ENCODE measurements at regions not wholly inside any gene's neighbourhood (a gene's known extent, or its start where the extent isn't known, plus 50 kb on each side); places are given as distances from the start of the nearest gene placed in this dataset.

DNA sequence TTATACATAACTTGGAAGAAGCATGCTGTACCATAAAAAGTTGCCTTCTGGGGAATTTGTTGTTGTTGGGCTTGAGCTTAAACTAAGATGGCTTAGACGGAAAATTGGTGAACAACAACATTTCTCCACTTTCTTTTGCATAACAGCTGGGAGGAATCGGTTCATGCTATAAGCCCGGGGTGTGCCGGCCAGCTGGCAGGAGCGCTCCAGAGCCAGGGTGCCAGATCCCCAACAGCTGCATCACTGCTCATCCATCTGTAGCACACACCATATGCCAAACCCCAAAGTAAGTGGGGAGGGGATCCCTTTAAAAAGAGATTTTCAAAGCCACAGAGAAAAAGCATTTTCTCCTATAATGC lies 419.5 kb upstream of the ARGLU1 start:
- DNase-seq: no peak

DNA sequence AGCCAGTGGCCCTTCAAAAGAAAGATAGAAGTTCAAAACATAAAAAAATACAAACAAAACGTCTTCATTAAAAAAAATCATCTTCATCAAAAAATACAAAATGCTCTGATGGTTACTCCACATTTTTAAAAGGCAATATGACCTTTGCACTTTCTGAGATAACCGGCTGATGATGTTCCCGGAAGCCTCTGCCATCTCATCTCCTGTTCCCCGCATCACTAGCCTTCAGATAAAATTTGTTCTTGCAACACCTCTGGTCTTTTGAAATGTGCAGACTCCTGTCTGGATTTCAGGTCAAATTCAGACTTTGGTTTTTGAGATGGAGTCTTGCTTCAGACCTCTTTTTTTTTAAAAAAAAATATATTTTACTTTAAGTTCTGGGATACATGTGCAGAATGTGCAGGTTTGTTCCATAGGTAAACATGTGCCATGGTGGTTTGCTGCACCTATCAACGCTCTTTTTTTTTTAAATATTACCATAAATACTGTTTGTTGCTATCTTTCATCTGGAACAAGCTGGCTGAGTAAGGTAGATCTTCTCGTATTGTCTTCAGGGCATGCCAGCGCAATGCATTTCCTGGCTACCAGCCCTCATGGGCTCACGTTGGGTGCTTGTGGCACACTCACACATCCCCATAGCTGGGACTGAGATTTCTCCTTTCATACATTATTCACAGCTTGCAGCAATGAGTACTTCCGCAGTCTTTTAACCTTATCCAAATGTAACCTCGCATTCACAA lies 418.9 kb upstream of the ARGLU1 start:
- DNase-seq: no peak

DNA sequence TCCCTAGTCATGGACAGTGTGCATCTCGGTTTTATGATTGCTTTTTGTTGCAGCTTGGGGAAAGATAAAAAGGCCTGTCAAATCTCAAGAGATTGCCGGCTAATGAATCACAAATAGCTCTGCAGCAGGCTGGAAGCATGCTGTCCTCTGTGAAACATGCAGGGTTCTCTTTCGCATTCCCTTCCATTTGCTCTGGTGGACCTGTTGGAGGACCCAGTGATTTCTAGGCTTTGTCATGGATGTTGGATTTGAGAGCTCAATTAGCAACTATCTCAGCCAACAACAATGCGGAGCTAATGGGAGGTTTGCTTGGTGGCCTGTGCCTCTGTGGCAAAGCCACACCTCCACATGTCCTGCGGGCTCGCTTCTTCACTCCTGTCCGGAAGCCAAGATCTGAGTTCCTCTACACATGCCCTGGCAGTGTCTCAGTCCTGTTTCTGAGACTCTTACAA lies 418.1 kb upstream of the ARGLU1 start:
- no peak for DNase-seq

DNA sequence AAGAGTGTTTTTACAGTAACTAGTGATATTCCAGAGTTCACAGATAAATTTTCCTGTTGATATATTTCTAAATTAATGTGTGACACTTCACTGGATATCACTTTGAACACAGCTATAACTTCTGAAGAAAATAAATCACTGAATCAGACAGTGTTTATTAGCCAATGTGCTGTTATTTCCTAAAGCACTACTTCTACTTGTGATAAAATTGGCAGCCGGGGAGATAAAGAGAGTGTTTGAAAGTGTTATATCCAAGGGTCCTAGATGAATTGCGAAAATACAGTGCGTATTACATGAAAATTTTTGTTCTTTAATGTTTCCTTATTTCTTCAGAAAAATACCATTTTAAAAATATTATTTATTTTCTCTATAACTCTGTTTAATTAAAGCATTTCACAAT lies 417.5 kb upstream of the ARGLU1 start:
- DNase-seq: no peak

DNA sequence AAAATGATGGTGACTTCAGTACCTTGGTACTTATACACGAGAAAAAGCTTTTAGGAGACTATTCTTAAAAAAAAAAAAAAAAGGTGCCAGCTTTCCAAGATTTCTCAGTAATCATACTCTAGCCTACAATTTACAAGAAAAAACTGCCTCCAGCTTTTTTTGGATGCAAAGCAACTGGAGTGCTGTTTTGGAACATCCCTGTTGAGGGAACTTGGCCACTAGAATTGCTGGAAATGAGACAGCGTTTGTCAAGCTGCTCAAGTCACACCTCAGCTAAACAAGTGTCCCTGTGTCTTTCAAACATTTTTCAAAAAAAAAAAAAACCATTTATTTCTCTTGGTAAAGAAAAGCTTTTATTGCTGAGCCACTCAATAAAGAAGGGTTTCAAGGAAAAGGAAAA lies 413.1 kb upstream of the ARGLU1 start:
- DNase-seq: no peak

DNA sequence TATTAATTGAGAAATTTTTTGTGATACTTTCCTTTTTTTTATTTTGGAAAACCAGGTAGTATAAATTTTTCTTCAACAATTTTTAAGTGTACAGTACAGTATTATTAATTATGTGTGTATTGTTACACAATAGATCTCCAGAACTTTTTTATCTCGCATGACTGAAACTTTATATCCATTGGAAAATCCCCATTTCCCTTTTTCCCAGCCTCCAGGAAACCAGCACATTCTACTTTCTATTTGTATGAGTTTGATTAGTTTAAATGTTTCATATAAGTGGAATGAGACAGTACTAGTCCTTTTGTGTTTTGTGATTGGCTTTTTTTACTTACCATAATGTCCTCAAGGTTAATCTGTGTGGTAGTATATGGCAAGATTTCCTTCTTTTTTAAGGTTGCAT lies 399.5 kb upstream of the ARGLU1 start:
- no peak for DNase-seq

DNA sequence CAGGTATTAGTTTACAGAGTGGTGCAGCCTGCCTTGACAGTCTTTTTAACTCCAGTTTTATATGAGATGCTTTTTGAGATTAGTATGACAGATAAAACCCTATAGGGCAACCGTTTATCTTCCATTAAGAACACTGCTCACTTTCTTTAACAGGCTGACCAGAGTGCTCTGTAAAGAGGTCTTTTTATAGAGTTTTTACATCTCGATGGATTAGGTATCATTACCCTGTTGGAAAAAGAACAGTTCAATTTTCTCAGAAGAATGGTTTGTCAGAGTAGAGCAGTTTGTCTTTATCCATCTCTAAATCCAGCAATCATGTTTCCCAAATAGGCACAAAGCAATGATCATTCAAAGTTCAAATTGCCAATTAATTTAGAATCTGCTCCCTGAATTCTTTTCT lies 395.2 kb upstream of the ARGLU1 start:
- DNase-seq: no peak

DNA sequence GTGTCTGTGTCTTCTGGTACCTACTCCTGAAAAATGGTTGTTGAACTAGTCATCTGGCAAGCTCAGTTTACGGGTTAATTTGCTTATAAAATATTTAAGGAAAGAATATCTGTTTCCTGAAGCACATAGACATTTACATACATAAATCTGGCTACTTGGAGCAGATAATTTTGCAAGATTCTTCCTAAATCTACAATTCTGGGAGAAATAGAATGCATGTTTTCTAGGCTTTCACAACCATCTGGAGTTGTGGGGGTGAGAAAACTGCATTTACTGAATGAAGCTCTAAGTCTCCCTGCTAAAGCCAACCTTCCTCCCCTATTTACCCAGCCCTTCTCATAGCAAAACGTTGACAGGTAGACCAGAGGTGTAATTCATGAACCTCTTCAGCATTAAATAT lies 393.7 kb upstream of the ARGLU1 start:
- no peak for DNase-seq

DNA sequence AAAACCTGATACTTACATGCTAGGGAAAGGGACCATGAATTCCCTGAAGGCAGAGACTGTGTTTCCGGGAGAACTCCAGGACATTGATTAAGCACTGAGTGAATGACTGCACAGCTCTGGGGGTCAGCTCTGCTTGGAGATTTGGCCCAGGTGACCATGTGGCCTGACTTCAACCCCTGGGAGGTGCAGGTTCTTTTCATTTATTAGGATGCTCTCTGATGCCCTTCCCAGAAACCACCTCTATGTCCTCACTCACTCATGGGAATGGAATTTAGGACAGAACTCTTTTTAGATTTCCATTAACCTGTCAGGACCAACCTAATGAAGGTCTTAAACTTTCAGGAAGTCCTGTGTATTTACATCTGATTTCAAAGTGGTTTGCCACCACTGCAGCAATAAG lies 393.3 kb upstream of the ARGLU1 start:
- no peak for DNase-seq

DNA sequence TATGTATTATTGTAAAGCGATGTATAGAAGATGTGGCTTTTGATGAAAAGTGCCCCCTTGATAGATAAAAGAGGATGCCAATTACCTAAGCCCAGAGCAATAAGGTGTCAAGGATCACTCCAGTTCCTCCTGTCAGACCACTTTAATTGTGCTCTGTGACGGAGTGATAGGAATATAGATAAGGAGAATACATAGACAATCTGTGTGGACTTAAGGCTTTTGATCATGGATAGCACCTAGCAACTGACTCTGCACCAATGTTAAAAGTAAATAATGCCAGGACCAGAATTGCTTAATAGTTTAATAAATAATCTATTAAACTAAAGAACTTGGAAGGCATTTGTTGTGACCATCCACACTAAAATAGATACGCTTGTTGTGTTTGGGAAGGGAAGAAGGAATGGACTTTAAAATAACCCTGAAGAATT lies 390.7 kb upstream of the ARGLU1 start:
- DNase-seq: no peak

DNA sequence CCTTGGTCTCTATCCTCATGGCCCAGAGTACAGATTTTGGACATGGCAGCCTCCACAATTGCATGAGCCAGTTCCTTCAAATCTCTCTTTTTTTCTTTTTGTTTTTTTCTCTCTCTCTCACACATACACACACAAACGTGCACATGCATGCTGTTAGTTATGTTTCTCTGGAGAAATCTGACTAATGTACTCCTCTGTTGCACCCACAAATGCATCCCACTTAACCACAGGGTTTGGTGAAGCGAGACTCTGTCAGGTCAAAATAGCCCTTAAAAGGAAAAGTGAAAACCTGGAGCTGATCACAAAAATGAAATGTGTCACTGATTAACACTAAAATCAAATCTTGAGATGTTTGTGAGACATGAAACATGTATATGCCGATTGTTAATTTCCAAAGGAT lies 374.6 kb upstream of the ARGLU1 start:
- DNase-seq: no peak

DNA sequence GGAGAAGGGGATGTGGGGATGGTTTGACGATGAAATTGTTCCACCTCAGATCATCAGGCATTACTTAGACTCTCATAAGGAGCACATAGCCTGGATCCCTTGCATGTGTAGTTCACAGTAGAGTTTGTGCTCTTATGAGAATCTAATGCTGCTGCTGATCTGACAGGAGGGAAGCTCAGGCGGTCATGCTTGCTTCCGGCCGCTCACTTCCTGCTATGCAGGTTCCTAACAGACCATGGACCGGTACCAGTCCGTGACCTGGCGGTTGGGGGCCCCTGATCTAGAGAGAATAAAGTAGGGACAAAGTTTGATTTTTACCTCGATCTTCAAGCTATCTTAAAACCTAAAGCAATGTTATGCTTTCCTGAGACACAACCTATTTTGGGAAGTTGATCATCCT lies 373.8 kb upstream of the ARGLU1 start:
- DNase-seq: no peak

DNA sequence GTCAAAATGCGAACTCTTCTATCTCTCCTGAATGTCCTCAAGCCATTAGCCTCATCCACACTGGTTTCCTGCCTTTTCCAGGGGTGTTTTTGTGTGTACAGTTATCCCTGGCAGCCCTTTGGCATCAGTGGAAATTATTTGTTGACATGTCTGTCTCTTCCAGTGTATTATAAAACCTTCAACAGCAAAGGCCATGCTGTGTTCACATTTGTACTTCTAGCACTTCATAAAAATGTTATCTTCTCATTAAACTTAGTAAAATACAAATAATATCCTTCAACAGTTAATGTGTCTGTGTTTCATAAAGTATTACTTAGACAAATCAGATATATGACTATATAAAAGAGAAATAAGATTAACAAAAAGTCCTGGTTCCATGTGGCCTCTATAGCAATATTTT lies 359.5 kb upstream of the ARGLU1 start:
- no peak for DNase-seq

DNA sequence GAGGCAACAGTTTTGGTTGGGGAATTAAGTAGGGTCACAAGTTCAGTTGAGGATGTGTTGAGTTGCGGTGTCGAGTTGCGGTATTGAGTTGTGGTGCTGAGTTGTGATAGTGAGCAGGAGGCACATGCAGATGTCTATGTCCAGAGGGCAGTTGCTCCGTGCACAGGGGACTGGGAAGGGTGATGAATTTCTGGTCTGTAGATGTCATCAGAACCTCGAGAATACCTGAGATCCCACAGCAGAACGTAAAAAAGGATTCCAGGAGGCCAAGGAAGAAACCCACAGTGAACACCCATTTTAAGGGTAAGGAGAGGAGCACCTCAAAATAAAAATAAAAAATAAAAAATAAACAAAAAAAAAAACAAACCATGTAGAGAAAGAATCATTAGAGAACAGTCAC lies 354.4 kb upstream of the ARGLU1 start:
- no peak for DNase-seq

DNA sequence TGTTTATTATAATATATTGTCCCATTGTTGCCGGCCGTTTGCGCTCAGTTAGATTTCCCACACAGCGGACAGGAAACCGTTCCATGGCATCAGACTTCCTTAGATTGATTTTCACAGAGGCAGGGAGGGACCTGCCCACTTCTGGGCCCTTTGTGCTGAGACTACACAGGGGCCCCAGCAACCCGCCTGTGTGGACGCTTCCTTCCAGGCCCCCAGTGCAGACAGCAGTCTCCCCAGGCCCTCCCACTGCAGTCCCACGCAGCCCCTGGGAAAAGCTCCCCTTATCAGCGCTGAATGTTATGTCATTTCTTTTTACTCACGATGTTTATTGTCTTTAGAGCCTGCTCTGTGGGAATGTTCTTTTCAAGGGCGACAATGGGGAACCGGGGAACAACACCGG lies 351.7 kb upstream of the ARGLU1 start:
- no peak for DNase-seq

DNA sequence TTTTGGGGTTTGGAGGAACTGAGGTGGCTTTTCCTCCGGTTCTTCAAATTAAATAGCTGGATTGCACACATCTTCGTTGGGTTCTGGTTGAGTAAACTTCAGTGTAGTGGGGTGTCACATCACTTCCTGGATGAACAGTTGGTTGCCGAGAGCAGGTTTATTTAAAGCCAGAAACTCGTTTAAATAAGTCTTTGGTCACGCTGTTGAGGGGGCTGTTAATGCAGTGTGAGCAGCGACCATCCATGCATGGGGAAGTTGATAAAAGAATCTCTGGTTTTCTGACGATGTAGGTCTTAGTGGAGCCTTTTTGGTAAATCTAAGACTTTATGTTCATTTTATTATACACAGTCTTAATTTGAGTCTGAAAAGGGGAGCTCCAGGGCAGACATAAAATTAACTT lies 351.2 kb upstream of the ARGLU1 start:
- no peak for DNase-seq

DNA sequence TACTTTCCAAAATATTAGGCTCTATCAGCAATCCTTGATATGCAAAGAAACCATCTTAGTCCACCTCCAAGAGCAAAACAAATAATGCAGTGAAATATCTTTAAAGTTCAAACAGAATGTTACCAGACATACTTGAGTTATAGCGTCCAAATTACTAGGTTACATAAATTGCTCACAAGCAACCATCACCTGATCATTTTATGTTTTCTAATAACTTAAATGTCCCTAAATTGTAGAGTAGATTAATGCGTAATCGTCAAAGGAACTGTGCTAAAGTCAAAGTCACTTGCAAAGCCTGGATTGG lies 350.6 kb upstream of the ARGLU1 start:
- DNase-seq: no peak

DNA sequence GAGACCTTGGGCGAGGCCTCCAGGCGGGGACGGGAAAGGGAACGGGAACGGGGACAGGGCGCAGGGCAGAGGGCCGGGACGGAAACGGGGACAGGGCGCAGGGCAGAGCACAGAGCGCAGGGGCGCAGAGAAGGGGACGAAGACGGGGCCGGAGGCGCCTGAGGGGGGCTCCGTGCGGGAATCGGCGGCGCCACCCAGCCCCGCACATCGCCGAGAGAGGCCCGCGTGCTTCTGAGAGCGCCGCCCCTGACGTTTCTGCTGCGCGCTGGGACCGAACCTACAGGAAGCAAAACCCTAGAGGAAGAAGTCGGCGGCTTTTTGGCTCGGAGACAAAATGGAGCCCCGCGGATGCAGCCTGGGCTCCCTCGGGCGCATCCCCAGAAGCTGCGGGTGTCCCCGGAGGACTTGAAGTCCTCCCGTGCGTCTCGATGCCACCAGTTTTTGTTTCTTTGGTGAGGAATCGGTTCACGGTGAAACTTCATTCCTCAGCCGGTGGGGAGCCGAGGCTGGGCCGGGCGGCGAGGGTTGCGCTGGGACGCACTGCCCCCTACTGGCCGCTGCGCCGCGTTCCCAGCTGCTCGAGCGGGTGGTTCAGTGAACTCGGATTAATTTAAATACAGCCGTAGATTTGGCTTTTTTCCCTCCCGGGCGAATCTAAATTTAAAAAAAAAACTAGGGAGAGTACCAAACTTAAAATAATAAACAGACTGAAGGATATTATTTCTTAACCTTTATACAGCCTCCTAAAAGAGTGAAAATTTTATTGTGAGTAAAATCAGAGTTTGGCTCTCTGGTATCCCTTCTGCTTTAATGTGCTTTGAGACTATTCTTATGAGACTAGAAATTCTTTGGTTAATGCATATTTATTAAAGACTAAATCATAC lies 350.0 kb upstream of the ARGLU1 start:
- peak; percentile 28 for DNase-seq

DNA sequence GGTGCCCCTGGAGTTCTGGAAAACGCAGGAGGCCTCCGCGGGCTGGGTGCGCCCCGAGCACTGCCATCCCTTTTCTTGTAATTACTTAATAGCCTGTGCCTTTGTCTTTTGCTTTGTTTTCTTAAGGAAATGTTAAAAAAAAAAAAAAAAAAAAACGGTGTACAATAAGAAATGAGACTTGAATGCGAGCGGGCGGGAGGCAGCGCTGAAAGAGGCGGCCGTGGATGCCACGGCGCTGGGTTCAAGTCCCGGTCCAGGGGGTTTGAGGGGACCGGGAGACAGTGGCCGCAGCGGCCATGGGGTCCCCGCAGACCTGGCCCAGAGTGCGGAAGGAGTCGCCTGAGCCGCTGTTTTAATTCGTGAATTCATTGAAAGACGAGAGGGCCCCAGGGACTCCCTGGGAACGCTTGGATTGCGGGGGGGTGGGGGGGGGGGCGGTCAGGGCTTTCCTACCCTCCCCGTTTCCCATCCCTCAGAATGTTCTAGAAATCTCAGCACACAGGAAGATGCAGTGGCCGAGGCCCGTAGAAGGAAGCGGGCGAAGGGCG lies 349.2 kb upstream of the ARGLU1 start:
- no peak for DNase-seq

DNA sequence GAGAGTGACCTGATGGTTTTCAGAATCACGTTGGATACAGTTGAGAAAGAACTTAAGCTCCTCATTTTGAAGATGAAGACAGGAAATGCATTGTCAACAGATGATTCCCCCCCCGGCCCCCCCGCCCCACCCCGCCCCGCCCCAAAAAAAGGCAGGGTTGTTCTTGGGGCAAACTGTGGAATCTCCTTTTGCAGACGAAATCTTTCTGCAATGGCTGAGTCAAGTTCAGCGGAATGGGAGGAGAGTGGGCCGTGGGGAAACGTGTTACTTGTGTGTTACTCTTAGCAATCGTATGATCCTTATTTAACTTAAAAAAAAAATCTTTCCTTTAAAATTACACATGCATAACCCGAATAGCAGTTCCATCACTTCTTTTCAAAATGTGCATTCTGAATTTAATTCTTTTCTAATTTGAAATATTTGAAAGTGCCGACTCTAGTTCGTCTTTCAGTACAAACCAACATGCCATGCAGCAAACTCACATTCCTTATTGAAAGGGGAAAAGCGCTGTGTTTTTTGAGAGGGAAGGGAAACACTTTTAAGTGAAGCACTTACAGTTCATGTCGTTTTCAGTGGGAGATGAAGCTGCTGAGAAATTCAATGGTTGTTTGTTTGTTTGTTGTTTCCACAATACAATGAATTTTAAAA lies 348.5 kb upstream of the ARGLU1 start:
- no peak for DNase-seq

DNA sequence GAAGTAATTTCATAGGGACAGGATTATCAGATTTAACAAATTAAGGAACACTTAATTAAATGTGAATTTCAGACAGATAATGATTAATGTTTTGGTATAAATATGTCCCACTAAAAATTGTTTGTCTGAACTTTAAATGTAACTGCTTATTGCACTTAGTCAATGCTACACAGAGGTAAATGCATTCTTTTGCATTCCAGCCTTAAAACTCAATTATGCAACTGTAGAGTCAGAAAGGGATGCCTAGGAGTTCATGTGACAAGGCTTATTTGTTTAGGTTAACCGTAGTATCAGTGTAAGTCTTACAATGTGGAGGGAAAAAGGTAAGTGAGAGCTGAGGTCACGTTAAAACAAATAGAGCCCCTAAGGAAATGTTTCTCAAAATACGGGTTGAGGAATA lies 347.2 kb upstream of the ARGLU1 start:
- no peak for DNase-seq

DNA sequence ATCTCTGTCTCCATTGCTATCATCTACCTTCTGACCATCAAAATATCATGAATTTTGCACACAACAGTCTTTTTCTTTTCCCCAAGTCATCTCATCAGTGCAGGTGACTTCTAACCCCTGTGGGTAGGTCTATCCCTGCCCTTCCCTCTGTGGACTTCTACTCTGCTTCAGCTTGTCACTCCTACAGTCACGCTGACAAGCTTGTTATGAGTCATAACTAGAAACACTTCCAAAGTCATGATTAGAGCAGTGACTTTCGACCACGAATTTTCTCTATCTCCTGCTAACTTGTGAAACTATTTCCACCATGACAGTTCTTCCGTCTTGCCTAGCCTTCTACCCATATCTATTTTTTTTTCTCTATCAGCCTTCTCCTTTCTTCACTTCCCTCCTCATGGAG lies 343.7 kb upstream of the ARGLU1 start:
- no peak for DNase-seq

DNA sequence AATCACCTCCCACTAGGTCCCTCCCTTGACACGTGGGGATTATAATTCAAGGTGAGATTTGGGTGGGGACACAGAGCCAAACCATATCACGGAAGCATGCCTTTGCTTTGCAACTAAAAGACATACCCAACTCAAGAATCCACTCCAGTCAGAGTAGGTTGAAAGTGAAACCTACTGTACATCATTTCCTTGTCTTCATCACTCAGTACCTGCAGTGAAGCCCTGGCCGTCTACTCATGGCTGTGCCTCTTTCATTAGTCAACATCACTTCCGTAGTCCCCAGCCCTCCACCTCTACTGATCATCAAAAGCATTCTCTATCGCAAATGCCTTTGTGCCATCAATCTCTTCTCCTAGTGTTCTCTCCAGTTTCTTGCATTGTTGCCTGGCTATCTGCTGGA lies 343.1 kb upstream of the ARGLU1 start:
- DNase-seq: no peak

DNA sequence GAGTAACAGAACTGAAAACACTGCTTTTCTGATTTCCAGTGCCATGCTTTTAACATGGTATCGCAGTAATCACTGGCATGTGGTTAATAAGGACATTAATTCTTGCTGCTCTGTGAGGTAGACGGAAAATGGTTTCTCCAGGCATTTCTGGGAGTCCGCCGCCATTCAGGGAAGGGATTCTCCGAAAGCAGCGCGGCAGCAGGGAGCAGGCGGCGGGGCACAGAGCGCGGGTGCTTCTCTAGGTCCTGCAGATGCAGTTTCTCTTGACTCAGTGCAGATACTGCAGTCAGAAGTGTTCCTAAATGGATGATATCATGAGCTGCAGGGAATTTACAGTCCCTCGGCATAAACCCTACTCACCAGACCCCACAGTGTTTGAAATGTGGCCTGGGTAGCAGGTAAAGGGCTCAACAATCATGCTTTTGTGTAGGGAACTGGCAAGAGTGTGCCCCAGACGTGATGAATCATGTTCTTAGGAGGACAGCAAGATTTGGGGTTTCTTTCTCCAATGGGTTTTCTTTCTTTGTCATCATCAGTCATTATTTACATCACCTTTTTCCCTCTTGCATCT lies 338.6 kb upstream of the ARGLU1 start:
- no peak for DNase-seq
